Suprapubic skin (tissue), 4 donors: ENCODE measurements at regions not wholly inside any gene's neighbourhood (a gene's known extent, or its start where the extent isn't known, plus 50 kb on each side); places are given as distances from the start of the nearest gene placed in this dataset.

Experiments
- DNase-seq, 2 donors: peaks; one replicate each; pipeline ENCODE4 v3.0.0-alpha.2; 2019; ENCODE audit warnings: low spot score in 2 of 2
- H3K27ac ChIP-seq: fragments of 200-600 bp; sonication (generic); one replicate; pipeline ENCODE4 v1.5.1; 2019
- H3K27me3 ChIP-seq: fragments of 200-600 bp; sonication (generic); one replicate; pipeline ENCODE4 v1.5.1; 2019
- H3K36me3 ChIP-seq: fragments of 200-600 bp; sonication (generic); one replicate; pipeline ENCODE4 v1.5.1; 2019
- H3K4me1 ChIP-seq: fragments of 200-600 bp; sonication (generic); one replicate; pipeline ENCODE4 v1.5.1; 2019
- H3K4me3 ChIP-seq: fragments of 200-600 bp; sonication (generic); one replicate; pipeline ENCODE4 v1.5.1; 2019; ENCODE audit warnings: mild to moderate bottlenecking
- H3K9me3 ChIP-seq: fragments of 200-600 bp; sonication (generic); one replicate; pipeline ENCODE4 v1.5.1; 2019
- CTCF ChIP-seq, 2 donors: fragments of 200-600 bp in 1 of 2; fragments of 450-650 bp in 1 of 2; sonication (generic) in 1 of 2; IDR thresholded peaks; one replicate each; pipeline ENCODE4 v1.5.1; 2016 to 2019; ENCODE audit warnings: antibody characterized with exemption in 2 of 2, mild to moderate bottlenecking in 1 of 2, moderate library complexity in 1 of 2
- EP300 ChIP-seq: sonication (generic); formaldehyde crosslinking; IDR thresholded peaks from one replicate; pipeline ENCODE4 v1.6.1; 2017; ENCODE audit warnings: antibody characterized with exemption
- POLR2A ChIP-seq, 2 donors: fragments of 450-650 bp; IDR thresholded peaks; one replicate each; pipeline ENCODE4 v1.6.1; 2017; ENCODE audit warnings: antibody characterized with exemption in 2 of 2, mild to moderate bottlenecking in 2 of 2, moderate library complexity in 2 of 2
- POLR2AphosphoS5 ChIP-seq, 3 donors: sonication (generic); formaldehyde crosslinking; IDR thresholded peaks; one replicate each; pipeline ENCODE4 v1.6.1; 2017; ENCODE audit warnings: antibody characterized with exemption in 3 of 3
- WGBS: methylation state at CpG from one replicate; pipeline ENCODE4 v1.1.5; 2018; 5-methylcytosine and 5-hydroxymethylcytosine counted together

- H3K27me3 ChIP-seq: no peaks in the 10 kb centered on the region
- H3K27ac ChIP-seq: no peak overlapping the region
- H3K4me3 ChIP-seq: no peak overlapping the region
- TF ChIP-seq CTCF (IDR thresholded peaks at IDR 0.05) (no peak), EP300 (no peak), POLR2A (IDR thresholded peaks at IDR 0.05) (no peak), POLR2AphosphoS5 (IDR thresholded peaks at IDR 0.05) (no peak)
- WGBS: 84% methylated on average over 7 of the region's 7 CpGs
- no peaks in the 10 kb centered on the region for H3K9me3 ChIP-seq
- no peak for DNase-seq
- H3K4me1 ChIP-seq: peaks cover 20% of the 10 kb centered on the region
- H3K36me3 ChIP-seq: no peaks in the 10 kb centered on the region
These were observed 58.4 kb upstream of the RTN4 start for GRCh38 chr2:55108456-55109160.

- H3K27me3 ChIP-seq: no peaks in the 10 kb centered on the region
- H3K9me3 ChIP-seq: no peaks in the 10 kb centered on the region
- no peak overlapping the region for H3K4me3 ChIP-seq
- no peaks in the 10 kb centered on the region for H3K36me3 ChIP-seq
- DNase-seq: no peak
- peaks cover 11% of the 10 kb centered on the region for H3K4me1 ChIP-seq
- TF ChIP-seq POLR2AphosphoS5 (IDR thresholded peaks at IDR 0.05) (no peak), EP300 (no peak), CTCF (IDR thresholded peaks at IDR 0.05) (no peak), POLR2A (IDR thresholded peaks at IDR 0.05) (no peak)
- H3K27ac ChIP-seq: no peak overlapping the region
These were observed 57.2 kb upstream of the RTN4 start for GRCh38 chr2:55107436-55107835.

DNA sequence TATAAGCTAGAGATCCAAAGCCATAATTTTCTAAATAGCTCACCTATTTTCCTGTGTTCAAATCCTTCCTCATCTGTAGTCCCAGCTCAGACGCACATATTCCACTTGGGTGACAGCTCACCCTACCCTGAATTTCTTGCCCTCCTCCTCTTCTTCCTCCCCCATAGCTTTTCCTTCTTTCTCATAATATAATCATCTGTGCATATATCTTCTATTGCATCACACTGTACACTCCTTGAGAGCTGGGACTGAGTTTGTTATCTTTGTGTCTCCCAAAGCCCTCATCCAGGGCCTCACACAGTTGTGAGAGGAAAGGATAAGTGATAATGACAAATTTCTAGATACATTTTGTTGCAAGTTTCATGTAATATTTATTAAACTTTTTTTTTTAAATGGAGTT is 55.9 kb upstream of the RTN4 start:
- no peaks in the 10 kb centered on the region for H3K36me3 ChIP-seq
- H3K27ac ChIP-seq: no peak overlapping the region
- no peaks in the 10 kb centered on the region for H3K9me3 ChIP-seq
- WGBS: 94% methylated on average over 1 of the region's 1 CpG
- peaks cover 4% of the 10 kb centered on the region for H3K4me1 ChIP-seq
- no peaks in the 10 kb centered on the region for H3K27me3 ChIP-seq
- DNase-seq: no peak
- H3K4me3 ChIP-seq: no peak overlapping the region
- TF ChIP-seq POLR2AphosphoS5 (IDR thresholded peaks at IDR 0.05) (no peak), EP300 (no peak), POLR2A (IDR thresholded peaks at IDR 0.05) (no peak), CTCF (IDR thresholded peaks at IDR 0.05) (no peak)

GRCh38 chr2:55105456-55105855 is 55.2 kb upstream of the RTN4 start:
- DNase-seq: no peak
- TF ChIP-seq EP300 (no peak), CTCF (IDR thresholded peaks at IDR 0.05) (no peak), POLR2AphosphoS5 (IDR thresholded peaks at IDR 0.05) (no peak)

GRCh38 chr2:55103046-55103445 is 52.8 kb upstream of the RTN4 start:
- DNase-seq: no peak
- Histone ChIP-seq H3K36me3 (no peaks in the 10 kb centered on the region), H3K9me3 (no peaks in the 10 kb centered on the region), H3K27ac (no peak overlapping the region), H3K27me3 (no peaks in the 10 kb centered on the region), H3K4me1 (peaks cover 21% of the 10 kb centered on the region), H3K4me3 (no peak overlapping the region)
- no peak for TF ChIP-seq CTCF (IDR thresholded peaks at IDR 0.05)
- TF ChIP-seq POLR2A (IDR thresholded peaks at IDR 0.05): no peak
- no peak for TF ChIP-seq EP300
- TF ChIP-seq POLR2AphosphoS5 (IDR thresholded peaks at IDR 0.05): no peak
- 60% methylated on average over 3 of the region's 3 CpGs for WGBS

More at GRCh38 chr2:55105456-55105855, 55.2 kb upstream of the RTN4 start:
- H3K9me3 ChIP-seq: no peaks in the 10 kb centered on the region
- 91% methylated on average over 2 of the region's 2 CpGs for WGBS
- peaks cover 9% of the 10 kb centered on the region for H3K4me1 ChIP-seq
- H3K36me3 ChIP-seq: no peaks in the 10 kb centered on the region
- H3K4me3 ChIP-seq: no peak overlapping the region
- no peak overlapping the region for H3K27ac ChIP-seq
- H3K27me3 ChIP-seq: no peaks in the 10 kb centered on the region
